Liver (tissue), 8 donors: ENCODE measurements at regions not wholly inside any gene's neighbourhood (a gene's known extent, or its start where the extent isn't known, plus 50 kb on each side); places are given as distances from the start of the nearest gene placed in this dataset.

Source experiments
- DNase-seq: peaks from one replicate; pipeline ENCODE4 v3.0.0-alpha.2; 2017; ENCODE audit warnings: low spot score
- H3K27ac ChIP-seq, 2 donors: one replicate each; pipeline ENCODE4 v1.7.0; 2013; ENCODE audit warnings: inconsistent platforms in 2 of 2, low read length in 2 of 2, control low read depth in 1 of 2, low read depth in 1 of 2, mild to moderate bottlenecking in 1 of 2
- H3K27me3 ChIP-seq, 4 donors: one replicate each; pipeline versions ENCODE4 v1.6.1 to v1.7.0; 2013; ENCODE audit warnings: low read length in 3 of 4, inconsistent platforms in 1 of 4, mild to moderate bottlenecking in 1 of 4, moderate library complexity in 1 of 4; ENCODE audit not compliant: control insufficient read depth in 4 of 4, insufficient read depth in 4 of 4
- H3K36me3 ChIP-seq, 4 donors: one replicate each; pipeline versions ENCODE4 v1.6.1 to v1.7.0; 2013; ENCODE audit warnings: low read length in 3 of 4, mild to moderate bottlenecking in 3 of 4, low read depth in 1 of 4, moderate library complexity in 1 of 4; ENCODE audit not compliant: control insufficient read depth in 4 of 4, insufficient read depth in 3 of 4
- H3K4me1 ChIP-seq, 4 donors: one replicate each; pipeline versions ENCODE4 v1.6.1 to v1.7.0; 2013; ENCODE audit warnings: low read length in 3 of 4, mild to moderate bottlenecking in 3 of 4, moderate library complexity in 1 of 4; ENCODE audit not compliant: control insufficient read depth in 4 of 4, insufficient read depth in 4 of 4
- H3K4me3 ChIP-seq, 3 donors: one replicate each; pipeline versions ENCODE4 v1.6.1 to v1.7.0; 2013; ENCODE audit warnings: low read length in 3 of 3, control low read depth in 1 of 3, low read depth in 1 of 3, mild to moderate bottlenecking in 1 of 3
- H3K9ac ChIP-seq, 2 donors: one replicate each; pipeline ENCODE4 v1.7.0; 2013; ENCODE audit warnings: low read length in 2 of 2, mild to moderate bottlenecking in 2 of 2, moderate library complexity in 2 of 2, control low read depth in 1 of 2, low read depth in 1 of 2
- H3K9me3 ChIP-seq, 4 donors: one replicate each; pipeline versions ENCODE4 v1.6.1 to v1.7.0; 2013; ENCODE audit warnings: low read length in 3 of 4; ENCODE audit not compliant: control insufficient read depth in 4 of 4
- EGR1 ChIP-seq, 2 donors: IDR thresholded peaks; 2 replicates each; pipeline ENCODE4 v1.6.1; 2016 to 2018; ENCODE audit warnings: antibody characterized with exemption in 2 of 2, low read depth in 2 of 2
- FOXA2 ChIP-seq: IDR thresholded peaks from 2 replicates; pipeline ENCODE4 v1.6.1; 2016; ENCODE audit warnings: antibody characterized with exemption
- HNF4A ChIP-seq, 2 donors: conservative IDR thresholded peaks; 2 replicates each; pipeline ENCODE4 v1.6.1; 2016; ENCODE audit warnings: antibody characterized with exemption in 2 of 2, mild to moderate bottlenecking in 2 of 2
- HNF4G ChIP-seq: IDR thresholded peaks from 2 replicates; pipeline ENCODE4 v1.6.1; 2016; ENCODE audit warnings: antibody characterized with exemption
- RAD21 ChIP-seq, 2 donors: IDR thresholded peaks; 2 replicates each; pipeline ENCODE4 v1.6.1; 2016; ENCODE audit warnings: antibody characterized with exemption in 2 of 2, mild to moderate bottlenecking in 2 of 2
- RXRA ChIP-seq, 2 donors: IDR thresholded peaks; 2 replicates each; pipeline ENCODE4 v1.6.1; 2017 to 2018; ENCODE audit warnings: antibody characterized with exemption in 2 of 2, mild to moderate bottlenecking in 1 of 2
- SP1 ChIP-seq: IDR thresholded peaks from 2 replicates; pipeline ENCODE4 v1.6.1; 2018; ENCODE audit warnings: antibody characterized with exemption, mild to moderate bottlenecking
- TAF1 ChIP-seq: conservative IDR thresholded peaks from 2 replicates; pipeline ENCODE4 v1.6.1; 2016; ENCODE audit warnings: antibody characterized with exemption, mild to moderate bottlenecking
- WGBS: extraction: QIAGEN DNeasy Blood & Tissue Kit; methylation state at CpG from one replicate; pipeline ENCODE4 v1.1.7; 2013; 5-methylcytosine and 5-hydroxymethylcytosine counted together
- TF ChIP-seq, protein P1 (sequence below): IDR thresholded peaks from 2 replicates; pipeline ENCODE4 v1.6.1; 2016; ENCODE audit warnings: antibody characterized with exemption
- TF ChIP-seq, protein P2 (sequence below): fragments of 150-350 bp; IDR thresholded peaks from 2 replicates; pipeline ENCODE4 v1.5.1; 2017; ENCODE audit warnings: improper control_type of control experiment, low read depth, low read length; ENCODE audit not compliant: missing input control
- TF ChIP-seq, protein P3 (sequence below): IDR thresholded peaks from 2 replicates; pipeline ENCODE4 v1.6.1; 2016; ENCODE audit warnings: antibody characterized with exemption
- TF ChIP-seq, protein P4 (sequence below): IDR thresholded peaks from 2 replicates; pipeline ENCODE4 v1.6.1; 2016; ENCODE audit warnings: antibody characterized with exemption, mild to moderate bottlenecking
- donor health status: healthy.
- donor health status: healthy.
- donor health status: healthy.
- donor health status: healthy.
- donor health status: healthy.

DNA sequence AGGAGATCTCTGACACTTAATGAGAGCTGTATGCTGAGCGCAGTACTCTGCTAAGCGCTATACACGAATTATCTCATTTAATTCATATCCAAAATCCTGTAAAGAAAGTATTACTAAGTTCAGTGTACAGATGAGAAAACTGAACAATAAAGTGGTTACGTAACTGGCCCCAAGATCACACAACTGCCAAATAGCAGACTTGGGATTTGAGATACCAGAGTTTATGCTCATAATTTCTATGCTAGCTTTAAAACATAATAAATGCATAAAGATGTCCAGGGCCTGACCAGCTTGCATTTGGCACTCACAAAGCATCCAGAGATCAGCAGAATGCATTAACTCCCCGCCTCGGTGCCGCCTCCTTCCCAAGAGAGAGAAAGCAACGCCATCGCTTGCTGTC, 83.2 kb upstream of the PWP1 start:
- no peak for DNase-seq
- peaks cover 0 to 3% (median under 1%) of the 10 kb centered on the region in 4 donors for H3K9me3 ChIP-seq
- H3K36me3 ChIP-seq: no peaks in the 10 kb centered on the region
- 93% methylated on average over 9 of the region's 9 CpGs for WGBS
- TF ChIP-seq RAD21 (IDR thresholded peaks at IDR 0.05) (no peak), EGR1 (IDR thresholded peaks at IDR 0.05; ENCODE audit: low read depth in 2 of 2) (no peak), TAF1 (no peak), HNF4G (no peak)
- TF ChIP-seq, protein P1, sequence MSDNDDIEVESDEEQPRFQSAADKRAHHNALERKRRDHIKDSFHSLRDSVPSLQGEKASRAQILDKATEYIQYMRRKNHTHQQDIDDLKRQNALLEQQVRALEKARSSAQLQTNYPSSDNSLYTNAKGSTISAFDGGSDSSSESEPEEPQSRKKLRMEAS: no peak
- TF ChIP-seq, protein P2, sequence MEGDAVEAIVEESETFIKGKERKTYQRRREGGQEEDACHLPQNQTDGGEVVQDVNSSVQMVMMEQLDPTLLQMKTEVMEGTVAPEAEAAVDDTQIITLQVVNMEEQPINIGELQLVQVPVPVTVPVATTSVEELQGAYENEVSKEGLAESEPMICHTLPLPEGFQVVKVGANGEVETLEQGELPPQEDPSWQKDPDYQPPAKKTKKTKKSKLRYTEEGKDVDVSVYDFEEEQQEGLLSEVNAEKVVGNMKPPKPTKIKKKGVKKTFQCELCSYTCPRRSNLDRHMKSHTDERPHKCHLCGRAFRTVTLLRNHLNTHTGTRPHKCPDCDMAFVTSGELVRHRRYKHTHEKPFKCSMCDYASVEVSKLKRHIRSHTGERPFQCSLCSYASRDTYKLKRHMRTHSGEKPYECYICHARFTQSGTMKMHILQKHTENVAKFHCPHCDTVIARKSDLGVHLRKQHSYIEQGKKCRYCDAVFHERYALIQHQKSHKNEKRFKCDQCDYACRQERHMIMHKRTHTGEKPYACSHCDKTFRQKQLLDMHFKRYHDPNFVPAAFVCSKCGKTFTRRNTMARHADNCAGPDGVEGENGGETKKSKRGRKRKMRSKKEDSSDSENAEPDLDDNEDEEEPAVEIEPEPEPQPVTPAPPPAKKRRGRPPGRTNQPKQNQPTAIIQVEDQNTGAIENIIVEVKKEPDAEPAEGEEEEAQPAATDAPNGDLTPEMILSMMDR: no peak
- TF ChIP-seq, protein P3, sequence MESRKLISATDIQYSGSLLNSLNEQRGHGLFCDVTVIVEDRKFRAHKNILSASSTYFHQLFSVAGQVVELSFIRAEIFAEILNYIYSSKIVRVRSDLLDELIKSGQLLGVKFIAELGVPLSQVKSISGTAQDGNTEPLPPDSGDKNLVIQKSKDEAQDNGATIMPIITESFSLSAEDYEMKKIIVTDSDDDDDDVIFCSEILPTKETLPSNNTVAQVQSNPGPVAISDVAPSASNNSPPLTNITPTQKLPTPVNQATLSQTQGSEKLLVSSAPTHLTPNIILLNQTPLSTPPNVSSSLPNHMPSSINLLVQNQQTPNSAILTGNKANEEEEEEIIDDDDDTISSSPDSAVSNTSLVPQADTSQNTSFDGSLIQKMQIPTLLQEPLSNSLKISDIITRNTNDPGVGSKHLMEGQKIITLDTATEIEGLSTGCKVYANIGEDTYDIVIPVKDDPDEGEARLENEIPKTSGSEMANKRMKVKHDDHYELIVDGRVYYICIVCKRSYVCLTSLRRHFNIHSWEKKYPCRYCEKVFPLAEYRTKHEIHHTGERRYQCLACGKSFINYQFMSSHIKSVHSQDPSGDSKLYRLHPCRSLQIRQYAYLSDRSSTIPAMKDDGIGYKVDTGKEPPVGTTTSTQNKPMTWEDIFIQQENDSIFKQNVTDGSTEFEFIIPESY: no peak
- no peak overlapping the region for H3K9ac ChIP-seq
- H3K4me1 ChIP-seq: no peaks in the 10 kb centered on the region
- H3K4me3 ChIP-seq: no peak overlapping the region
- no peaks in the 10 kb centered on the region for H3K27me3 ChIP-seq
- H3K27ac ChIP-seq: no peak overlapping the region

DNA sequence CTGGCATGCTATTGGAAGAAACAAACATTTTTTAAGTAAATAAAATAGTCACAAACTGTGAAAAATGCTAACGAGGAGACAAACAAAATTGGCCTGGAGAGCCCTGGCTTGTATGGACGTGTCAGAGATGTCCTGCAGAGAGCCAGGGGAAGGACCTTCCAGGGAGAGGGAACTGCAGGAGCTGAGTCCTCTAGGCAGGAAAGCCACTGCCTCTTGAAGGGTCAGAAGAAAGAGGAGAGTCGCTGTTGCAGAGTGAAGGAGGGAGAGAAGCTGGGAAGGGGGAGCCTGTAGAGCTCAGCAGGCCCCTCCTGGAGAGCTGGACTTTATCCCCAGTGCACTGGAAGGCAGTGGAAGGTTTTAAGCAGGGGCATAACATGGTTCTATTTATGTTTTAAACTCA, 80.3 kb upstream of the PWP1 start:
- Histone ChIP-seq H3K9ac (no peak overlapping the region), H3K4me1 (no peaks in the 10 kb centered on the region), H3K4me3 (no peak overlapping the region), H3K27ac (no peak overlapping the region), H3K36me3 (no peaks in the 10 kb centered on the region), H3K27me3 (no peaks in the 10 kb centered on the region), H3K9me3 (no peaks in the 10 kb centered on the region)
- 51% methylated on average over 3 of the region's 3 CpGs for WGBS
- no peak for DNase-seq
- TF ChIP-seq SP1 (no peak), HNF4A (conservative IDR thresholded peaks at IDR 0.05) (no peak), FOXA2 (no peak), TAF1 (no peak), RXRA (IDR thresholded peaks at IDR 0.05) (no peak), HNF4G (no peak)
- TF ChIP-seq, protein P4, sequence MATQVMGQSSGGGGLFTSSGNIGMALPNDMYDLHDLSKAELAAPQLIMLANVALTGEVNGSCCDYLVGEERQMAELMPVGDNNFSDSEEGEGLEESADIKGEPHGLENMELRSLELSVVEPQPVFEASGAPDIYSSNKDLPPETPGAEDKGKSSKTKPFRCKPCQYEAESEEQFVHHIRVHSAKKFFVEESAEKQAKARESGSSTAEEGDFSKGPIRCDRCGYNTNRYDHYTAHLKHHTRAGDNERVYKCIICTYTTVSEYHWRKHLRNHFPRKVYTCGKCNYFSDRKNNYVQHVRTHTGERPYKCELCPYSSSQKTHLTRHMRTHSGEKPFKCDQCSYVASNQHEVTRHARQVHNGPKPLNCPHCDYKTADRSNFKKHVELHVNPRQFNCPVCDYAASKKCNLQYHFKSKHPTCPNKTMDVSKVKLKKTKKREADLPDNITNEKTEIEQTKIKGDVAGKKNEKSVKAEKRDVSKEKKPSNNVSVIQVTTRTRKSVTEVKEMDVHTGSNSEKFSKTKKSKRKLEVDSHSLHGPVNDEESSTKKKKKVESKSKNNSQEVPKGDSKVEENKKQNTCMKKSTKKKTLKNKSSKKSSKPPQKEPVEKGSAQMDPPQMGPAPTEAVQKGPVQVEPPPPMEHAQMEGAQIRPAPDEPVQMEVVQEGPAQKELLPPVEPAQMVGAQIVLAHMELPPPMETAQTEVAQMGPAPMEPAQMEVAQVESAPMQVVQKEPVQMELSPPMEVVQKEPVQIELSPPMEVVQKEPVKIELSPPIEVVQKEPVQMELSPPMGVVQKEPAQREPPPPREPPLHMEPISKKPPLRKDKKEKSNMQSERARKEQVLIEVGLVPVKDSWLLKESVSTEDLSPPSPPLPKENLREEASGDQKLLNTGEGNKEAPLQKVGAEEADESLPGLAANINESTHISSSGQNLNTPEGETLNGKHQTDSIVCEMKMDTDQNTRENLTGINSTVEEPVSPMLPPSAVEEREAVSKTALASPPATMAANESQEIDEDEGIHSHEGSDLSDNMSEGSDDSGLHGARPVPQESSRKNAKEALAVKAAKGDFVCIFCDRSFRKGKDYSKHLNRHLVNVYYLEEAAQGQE: no peak
- TF ChIP-seq, protein P1: no peak
- TF ChIP-seq, protein P3: no peak
- TF ChIP-seq, protein P2: no peak
